ENCODE measurements at regions not wholly inside any gene's neighbourhood (a gene's known extent, or its start where the extent isn't known, plus 50 kb on each side); places are given as distances from the start of the nearest gene placed in this dataset.

DNA sequence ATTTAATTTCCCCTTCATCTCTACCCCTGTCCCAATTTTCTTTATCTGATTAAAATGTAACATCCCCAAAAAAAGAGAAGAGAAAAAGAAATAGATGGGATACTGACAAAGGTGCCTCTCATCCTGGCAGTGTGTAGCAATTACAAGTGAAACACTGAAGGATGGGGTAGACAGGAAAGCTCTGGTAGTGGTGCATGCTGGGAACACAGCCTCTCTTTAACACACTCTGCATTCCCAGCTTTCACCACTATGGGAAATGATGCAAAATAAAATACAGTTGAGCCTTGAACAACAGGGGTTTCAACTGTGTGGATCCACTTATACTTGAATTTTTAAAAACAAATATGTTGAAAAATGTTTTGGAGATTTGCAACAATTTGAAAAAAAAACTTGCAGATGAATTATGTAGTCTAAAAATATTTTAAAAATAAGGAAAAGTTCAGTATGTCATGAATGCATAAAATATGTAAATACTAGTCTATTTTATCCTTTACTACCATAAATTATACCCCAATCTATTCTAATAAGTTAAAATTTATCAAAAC is 239.2 kb upstream of the DDX53 start:
- no peak for TF ChIP-seq ZNF146 (CRISPR knock-in tag; IDR thresholded peaks at IDR 0.05; ENCODE audit: unreplicated experiment)
- TF ChIP-seq MXI1 (IDR thresholded peaks at IDR 0.05; ENCODE audit: low read depth, low read length), result no peak
- no peak for TF ChIP-seq ZNF668 (CRISPR knock-in tag; IDR thresholded peaks at IDR 0.05)
- TF ChIP-seq NEUROD1 (IDR thresholded peaks at IDR 0.05; ENCODE audit: borderline replicate concordance, low read depth, low read length, partially characterized antibody), result no peak
- TF ChIP-seq IFI16 (CRISPR knock-in tag; IDR thresholded peaks at IDR 0.05), result no peak
- TF ChIP-seq TAF1 (IDR thresholded peaks at IDR 0.05; ENCODE audit: control insufficient read depth, extremely low read depth, insufficient read depth, low read length, severe bottlenecking), result no peak
- TF ChIP-seq GATAD2B (IDR thresholded peaks at IDR 0.05; ENCODE audit: borderline replicate concordance), result no peak
- TF ChIP-seq ZFPM2 (CRISPR knock-in tag; IDR thresholded peaks at IDR 0.05), result no peak
- TF ChIP-seq CHD4 (IDR thresholded peaks at IDR 0.05; ENCODE audit: insufficient read depth, insufficient replicate concordance, low read depth, low read length, poor library complexity, severe bottlenecking), result no peak
- TF ChIP-seq ZBTB34 (CRISPR knock-in tag; IDR thresholded peaks at IDR 0.05), result no peak
- TF ChIP-seq CTCF (IDR thresholded peaks at IDR 0.05 in 2 of 3, conservative IDR thresholded peaks at IDR 0.05 in 1 of 3; ENCODE audit: insufficient read depth in 2 of 3, low read depth in 1 of 3, low read length in 3 of 3), result no peak
